Amniotic stem cell (primary cell): ENCODE measurements at regions not wholly inside any gene's neighbourhood (a gene's known extent, or its start where the extent isn't known, plus 50 kb on each side); places are given as distances from the start of the nearest gene placed in this dataset.

Source experiments
- DNase-seq: peaks from one replicate; lab custom pipeline; 2025; lab: John Stamatoyannopoulos, UW

DNA sequence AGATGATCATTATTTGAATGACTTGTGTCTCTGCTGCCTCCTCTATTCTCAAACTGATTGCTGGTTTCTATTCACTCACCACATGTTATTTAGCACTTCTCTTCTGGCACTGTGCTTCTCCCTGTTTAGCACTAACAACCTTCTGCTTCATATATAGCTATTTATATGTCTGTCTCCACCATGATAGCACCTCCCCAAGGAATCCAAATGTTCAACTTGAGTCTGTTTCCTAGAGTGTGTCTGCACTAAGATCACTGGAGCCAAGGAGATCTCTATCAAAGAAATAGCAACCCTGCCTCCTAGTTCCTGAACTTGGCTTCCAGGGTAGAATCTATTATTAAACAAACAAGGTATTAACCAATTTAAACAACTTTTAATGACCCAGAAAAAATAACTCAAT is 104.5 kb downstream of the CYP26A1 start:
- DNase-seq = no peak

DNA sequence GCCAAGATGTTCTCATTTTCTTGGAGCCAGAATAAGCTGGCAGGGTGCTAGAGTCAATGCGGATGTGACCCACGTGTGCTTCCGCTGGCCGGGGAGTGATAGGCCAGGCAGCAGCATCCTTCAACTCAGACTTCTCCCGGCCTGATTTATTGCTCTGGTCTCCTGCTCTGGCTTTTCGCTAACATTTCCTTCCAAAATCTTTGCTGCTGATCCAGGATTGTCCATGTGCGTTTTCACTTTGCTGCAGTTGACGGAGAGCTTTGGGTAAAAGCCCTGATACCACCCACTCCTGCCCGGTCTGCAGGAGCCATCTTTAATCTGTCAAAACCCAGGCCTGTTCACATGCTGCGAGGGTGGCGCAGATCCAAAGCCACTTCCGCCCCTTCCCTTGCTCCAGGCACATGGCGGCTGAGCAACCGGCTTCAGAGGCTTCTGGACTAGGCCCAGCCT is 106.8 kb downstream of the CYP26A1 start:
- no peak for DNase-seq

DNA sequence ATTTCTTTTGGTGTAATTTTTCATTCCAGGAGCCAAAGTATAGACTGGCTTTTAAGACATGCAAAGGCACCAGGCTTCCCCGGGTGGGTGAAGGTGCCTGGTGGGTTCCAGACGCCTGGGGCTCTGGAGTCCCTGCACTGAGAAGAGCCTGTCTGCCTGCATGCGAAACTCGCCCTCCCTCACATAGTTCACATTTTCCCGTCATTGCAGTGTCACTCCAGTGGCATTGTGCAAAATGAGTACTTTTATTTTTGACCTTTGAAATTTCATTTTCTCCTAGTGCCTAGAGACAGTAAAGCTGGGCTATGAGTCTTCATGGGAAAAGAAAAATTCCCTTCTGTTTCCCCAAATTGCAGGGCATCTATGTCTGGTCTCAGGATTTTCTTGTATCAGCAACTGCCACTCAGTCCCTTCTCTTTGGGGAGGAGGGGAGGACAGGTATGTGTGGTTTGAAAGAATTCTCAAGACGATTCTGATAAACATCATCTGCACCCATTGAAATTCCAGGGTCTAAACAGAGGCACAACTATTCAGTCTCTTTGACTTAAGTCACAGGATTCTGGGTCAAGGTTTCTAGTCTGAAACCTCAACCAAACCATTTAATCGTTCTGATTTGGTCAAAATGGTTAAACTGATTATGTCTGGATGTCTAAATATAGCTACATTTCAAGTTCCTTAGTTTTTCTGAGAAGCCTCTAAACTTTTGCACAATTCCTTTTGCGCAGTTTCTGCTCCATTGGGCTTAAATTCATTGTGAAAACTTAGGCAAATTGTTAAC is 107.8 kb downstream of the CYP26A1 start:
- no peak for DNase-seq

DNA sequence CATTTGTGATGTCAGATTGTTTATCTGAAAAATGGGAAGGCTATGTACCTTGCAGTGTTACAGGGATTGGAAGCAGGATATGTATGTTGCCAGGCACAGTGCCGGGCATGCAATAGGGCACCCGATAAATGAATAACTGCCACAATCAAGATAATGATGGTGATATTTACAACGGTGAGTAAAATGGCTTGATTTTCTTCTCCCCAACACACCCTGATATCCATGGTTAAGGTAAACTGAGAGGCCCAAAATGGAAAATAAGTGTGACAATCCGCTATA is 108.3 kb downstream of the CYP26A1 start:
- no peak for DNase-seq

DNA sequence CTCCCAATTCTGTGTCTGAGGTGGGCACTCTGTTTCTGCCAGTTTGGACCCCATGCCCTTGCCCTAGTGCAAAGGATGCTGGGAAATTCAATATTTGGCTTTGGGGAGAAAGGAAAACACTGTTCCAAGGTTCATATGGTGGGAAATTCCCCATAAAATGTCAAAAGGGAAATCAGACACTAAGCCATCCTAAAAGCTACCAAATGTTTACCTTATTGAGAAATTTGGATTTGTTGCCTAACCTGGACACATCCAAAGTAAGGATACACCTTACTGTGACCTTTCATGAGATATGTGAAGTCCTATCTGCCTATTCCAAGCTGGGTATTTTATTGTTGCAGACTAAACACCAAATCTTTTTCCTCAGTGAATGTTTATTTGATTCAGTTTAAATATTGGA is 109.1 kb downstream of the CYP26A1 start:
- no peak for DNase-seq

DNA sequence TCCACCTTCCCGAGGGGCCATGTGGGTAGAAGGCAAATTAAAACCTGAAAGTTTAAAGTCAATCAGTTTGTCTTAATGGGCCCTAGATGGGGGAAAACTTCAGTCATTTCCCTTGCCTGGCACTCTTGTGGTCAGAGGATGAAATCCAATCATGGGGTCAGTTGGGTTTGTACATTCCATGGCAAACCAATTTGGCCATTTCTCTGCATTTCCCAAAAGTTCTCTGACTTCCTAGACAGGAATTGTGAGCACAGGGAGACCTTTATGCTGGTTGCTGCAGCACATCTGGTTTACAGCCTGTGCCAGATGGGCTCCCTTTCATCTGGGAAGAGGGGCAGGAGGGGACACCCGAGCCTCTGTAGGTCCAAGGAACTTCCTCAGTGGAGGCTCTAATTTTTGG is 113.0 kb downstream of the CYP26A1 start:
- DNase-seq = no peak

DNA sequence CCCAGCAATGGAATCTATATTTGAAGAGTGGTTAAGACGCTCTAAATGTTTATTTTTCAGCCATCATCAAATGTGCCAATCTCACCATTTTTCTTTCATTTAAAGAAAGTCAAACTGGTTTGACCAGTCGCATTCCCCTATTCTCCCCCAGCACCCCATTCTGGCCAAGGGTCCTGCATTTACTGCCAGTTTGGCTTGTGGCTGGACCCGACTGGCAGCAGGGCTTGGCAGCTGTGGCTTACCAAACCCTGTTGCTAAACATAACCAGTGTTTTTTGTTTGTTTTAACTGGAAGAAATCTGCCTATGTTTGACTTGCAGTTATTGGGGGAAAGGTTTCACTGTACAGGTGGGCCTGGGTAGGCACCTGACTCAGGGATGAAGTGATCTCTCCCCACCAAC is 116.3 kb downstream of the CYP26A1 start:
- no peak for DNase-seq

DNA sequence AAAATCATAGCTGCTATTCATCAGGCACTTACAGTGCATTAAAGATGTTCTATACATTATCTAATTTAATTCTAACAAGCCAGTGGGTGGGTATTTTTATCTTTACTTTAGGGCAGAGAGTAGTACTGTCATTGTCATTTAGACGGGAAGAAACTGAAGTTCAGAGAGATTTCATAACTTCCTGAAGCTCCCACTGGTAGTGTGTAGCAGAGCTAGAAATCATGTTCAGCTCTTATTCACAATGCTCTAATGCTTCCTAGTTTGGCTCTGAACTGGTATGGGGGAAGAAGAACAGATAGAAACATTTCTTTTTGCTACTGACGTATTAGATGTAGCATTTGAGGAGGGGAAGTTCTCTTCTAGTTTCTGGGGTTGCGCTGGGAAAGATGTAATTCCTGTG is 116.7 kb downstream of the CYP26A1 start:
- DNase-seq = no peak

DNA sequence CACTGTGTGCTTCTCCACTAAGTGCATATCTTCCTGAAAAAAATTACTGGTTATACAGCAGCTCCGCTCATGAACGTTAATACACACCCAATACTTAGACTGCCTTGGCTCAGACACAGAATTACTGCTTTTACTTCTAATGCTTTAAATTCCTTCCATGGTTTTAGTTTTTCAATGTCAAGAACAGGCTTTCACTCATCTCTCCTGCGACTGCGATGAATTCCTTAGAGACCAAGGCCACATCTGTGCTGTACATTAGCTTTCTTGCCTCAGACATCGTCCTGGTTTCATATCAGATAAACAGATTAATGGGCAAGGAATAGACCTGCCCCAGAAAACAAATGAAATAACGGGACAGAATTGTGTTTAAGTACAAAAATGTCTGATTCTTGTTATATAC is 120.2 kb downstream of the CYP26A1 start:
- DNase-seq = no peak

DNA sequence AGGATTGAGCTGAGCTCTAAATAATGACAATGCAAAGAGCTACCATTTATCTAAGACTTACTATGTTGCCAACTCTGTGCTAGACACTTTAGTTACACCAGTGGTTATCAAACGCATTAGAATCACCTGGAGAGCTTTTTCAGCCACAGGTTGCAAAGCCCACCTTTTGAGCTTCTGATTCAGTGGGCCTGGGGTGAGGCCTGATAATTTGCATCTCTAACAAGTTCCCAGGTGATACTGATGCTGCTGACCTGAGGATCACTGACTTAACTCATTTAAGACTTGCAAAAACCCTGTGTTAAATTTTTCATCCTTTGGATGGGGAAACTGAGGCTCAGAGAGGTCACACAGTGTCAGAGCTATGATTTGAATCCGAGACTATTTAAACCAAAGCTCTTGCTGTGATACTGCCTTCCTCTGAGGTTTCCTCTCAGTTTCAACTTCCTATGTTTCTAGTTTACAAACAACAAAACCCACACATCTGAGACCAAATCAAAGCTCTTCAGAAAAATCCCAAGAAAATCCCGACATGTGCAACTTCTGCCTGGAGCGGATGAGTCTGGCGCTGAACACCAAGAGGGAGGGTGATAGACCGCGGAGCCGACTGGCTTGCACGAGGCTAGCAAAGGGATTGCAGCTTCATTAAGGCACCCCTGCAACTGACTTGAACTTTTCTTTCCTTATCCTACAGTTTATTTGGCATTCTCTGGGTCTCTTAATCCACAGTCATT is 124.9 kb downstream of the CYP26A1 start:
- no peak for DNase-seq

DNA sequence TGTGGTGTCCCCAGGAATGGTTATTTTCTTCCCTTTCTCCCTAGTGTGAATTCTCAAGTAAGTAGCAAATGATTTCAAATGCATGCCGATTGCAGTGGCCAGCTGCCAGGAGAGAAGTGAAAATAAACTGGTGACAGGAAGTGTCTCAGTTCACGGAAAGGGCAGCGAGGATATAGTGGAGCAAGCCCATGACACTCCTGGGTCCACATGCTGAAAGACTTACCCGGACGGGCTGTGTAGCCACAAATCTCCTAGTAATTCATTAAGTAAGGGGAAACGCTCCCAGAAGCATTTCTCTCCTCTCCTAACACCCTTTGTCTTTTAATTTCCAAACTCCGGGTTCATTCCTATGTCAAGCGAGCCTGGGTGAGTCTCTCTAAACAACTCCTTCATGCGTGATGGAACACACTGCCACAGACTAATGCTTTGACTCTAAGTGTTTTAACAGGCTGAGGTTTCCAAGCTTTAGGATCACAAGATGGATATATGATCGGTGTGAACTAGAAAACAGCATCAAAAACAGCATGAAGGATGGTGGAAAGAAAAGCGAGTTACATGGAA is 125.6 kb downstream of the CYP26A1 start:
- DNase-seq = no peak

DNA sequence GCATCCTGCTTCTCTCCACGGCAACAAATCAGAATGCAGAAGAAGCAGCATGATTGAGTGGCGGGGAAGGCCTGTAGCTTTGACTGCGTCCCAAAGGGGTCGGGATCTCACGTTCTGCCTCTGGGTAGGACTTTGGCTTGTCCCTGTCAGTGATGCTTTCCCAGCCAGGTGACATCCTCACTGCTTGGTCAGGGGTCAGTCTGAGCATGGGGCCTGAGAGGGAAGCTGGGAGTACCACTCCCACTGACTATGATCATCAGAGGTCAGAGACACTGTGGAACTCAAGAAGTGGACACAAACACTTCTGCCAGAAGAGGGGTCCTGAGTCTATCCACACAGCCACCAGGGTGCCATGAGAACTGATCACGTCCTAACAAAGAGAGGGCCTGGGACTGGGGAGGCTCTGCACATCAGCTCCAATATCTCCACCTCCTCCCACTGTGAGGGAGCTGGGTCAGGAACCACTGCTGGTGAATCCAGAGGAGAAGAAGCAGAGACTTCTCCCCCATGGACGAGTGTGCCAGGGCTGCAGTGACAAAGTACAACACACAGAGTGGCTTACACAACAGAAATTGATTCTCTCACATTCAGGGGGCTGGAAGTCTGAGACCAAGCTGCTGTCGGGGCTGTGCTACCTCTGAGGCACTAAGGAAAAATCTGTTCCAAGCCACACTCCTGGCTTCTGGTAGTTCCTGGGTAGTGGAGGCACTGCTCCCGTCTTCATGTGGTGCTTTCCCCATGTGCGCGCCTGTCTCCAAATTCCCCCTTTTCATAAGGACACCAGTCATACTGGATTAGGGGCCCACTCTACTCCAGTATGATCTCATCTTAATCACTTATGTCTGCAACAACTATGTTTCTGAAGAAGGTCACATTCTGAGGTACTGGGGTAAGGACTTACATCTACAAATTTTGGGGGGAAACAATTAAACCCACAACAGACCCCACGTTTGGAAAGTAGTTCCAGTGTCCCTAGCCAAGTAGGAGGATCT is 131.1 kb downstream of the CYP26A1 start:
- no peak for DNase-seq

DNA sequence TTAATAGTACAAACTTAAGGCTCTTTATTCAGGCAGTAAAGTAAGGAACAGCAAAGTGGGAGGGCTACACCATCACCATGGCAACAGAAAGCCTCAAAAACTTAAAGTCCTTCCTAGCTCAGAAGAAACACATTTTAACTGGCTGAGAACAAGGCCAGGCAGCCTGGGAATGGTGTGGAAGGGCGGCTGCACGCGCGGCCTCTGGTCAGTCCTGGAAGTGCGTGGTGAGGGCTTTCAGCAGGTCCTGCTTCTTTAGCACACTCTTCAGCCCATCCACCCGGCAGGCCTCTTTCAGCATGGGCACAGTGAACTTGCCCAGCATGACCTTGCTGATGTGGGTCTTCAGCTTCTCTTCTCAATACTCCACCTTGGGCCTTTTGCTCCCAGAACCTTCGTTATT is 133.0 kb downstream of the CYP26A1 start:
- DNase-seq = no peak

DNA sequence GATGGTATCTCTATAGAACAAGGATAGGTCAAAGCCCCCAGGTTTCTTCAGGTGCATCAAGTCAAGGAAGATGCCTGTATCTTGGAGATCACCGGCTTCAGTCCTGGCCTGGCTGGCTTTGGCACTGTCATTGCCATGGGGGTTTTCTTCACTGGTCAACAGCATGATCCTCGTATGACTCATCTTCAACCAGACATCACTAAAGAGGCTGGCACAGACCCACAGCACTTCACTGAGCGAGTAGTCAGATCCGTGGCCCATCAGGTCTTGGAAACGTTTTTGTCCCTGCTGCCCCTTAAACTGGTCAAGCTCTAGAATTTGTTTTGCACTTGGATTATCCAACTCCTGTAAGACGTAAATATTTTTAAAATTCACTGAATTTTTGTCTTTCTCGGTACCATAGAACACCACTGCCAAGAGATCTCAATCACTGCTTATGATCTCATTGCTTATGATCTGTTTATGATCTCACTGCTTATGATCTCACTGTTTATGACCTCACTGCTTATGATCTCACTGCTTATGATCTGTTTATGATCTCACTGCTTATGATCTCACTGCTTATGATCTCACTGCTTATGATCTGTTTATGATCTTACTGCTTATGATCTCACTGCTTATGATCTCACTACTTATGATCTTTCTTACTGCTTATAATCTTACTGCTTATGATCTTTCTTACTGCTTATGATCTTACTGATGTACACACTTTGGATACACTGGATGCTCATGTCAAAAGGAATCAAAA is 135.2 kb downstream of the CYP26A1 start:
- no peak for DNase-seq

DNA sequence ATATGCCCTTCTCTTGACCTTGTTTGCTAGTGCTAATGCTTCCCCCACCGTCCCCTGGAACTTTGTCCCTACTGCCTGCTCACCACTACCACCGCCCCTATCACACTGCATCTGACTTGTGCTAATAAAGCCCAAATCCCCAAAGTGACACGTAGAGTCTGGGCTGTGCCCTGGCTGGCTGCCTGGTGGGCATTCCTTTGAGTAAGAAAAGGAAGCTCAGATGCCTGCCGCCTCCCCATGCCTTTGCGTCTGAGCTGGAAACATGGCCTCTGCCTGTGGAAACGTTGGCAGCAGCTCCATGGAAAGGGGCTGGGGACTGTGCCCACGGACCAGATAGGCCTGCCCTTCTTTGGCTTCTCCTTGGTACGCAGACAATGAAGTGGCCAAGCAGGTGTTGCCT is 138.3 kb downstream of the CYP26A1 start:
- no peak for DNase-seq

DNA sequence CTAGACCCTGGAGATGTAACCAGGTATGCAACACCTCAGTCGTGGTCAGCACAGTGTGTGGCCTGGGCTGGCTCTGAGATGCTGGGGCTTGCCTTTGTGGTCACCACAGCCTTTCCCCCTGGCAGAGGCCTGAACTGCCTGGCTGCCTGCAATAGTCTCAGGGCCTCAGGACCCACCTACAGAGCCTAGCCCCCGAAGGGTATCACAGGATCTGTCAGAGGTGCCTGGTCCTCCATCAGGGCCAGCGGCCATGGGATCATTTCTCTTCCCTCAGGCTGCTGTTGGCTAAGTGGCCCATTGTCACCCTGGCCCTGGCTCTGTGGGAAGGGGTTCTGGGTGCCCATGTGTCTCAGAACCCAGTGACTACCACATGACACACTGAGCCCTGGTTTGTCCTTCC is 141.6 kb downstream of the CYP26A1 start:
- DNase-seq = no peak

DNA sequence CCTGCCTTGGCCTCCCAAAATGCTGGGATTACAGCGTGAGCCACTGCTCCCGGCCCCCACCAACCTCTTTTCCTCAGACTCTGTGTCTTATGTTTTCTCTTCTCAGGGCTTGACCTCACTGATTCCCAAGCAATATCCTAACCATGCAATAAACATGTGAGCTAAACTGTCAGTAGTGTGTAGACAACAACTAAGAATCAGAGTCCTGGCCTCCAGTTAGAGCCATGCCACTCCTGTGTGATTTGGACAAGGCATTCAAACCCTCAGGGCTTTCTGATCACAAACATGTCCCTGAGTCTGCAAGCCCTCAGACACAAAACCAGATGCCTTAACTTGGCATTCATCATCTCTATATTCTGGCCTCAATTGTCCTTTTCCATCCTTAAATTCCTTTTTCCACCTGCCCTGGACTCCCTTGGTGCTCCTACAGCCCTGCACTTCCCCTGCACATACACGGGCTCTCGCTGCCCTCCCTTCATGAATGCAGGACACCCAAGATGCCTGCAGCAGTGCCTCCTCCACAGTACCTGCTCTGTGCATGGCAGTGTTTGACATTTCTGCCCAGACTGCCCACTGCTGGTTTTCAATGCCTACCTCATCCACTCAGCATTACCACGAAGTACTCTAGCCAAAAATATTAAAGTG is 142.8 kb downstream of the CYP26A1 start:
- DNase-seq = no peak

DNA sequence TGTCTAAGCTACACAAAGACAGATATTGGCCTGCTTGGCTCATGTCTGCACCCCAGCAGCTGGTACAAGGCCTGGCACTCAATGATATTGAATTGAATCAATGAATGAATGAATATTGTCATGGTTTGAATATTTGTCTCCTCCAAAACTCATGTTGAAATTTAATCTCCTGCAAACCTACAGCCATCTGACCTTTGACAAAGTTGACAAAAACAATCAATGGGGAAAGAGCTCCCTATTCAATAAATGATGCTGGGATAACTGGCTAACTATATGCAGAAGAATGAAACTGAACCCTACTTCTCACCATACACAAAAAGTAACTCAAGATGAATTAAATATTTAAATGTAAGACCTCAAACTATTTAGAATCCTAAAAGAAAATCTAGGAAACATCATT is 144.7 kb downstream of the CYP26A1 start:
- DNase-seq = no peak

DNA sequence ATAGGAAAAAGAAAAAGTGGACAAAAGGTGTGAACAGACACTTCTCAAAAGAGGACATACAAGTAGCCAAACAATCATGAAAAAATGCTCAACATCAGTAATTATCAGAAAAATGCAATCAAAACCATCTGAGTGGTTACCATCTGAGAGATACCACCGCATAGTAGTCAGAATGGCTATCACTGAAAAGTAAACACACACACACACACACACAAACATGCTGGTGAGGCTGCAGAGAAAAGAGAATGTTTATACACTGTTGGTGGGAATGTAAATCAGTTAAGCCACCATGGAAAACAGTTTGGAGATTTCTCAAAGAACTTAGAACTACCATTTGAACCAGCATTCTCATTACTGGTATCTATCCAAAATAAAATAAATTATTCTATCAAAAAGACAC is 145.7 kb downstream of the CYP26A1 start:
- DNase-seq = no peak

DNA sequence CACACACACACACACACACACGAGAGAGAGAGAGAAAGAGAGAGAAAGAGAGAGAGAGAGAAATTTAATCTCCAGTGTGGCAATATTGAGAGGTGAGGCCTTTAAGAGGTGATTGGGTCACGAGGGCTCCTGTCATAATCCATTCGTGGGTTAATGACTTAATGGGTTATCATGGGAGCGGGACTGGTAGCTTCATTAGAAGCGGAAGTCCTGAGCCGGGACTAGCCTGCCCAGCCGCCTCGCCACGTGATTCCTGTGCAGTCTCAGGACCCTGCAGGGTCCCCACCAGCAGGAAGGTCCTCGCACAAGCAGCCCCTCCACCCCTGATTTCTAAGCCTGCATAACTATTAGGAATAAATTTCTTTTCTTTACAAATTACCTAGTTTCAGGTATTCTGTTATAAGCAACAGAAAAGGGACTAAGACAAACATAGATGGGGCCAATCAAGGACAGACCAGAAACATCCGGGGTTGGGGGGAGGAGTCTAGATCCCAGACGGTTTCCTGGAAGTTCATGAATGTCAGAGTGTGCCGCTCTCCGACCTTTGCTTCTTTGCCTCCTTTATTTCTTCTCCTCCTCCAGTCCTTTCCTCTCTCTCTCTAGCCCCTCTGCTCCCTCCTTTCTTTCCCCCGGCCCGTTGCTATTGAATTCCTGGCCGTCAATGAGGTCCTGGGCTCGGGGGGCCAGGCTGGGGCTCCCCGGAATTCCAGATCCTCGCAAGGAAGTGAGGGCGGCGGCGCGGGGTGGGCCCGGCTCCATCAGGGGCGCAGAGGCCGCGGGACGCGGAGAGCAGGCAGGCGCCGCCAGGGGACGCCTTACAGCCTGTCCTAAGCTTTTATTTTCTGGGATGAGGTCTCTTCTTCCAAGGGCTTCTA is 146.8 kb downstream of the CYP26A1 start:
- no peak for DNase-seq
